ENCODE measurements at regions not wholly inside any gene's neighbourhood (a gene's known extent, or its start where the extent isn't known, plus 50 kb on each side); places are given as distances from the start of the nearest gene placed in this dataset.
"Not testable (repeated sequence)": the region's sequence is repeated elsewhere in the genome, so short reads cannot be mapped to it uniquely, and the experiment has no call there.

DNA sequence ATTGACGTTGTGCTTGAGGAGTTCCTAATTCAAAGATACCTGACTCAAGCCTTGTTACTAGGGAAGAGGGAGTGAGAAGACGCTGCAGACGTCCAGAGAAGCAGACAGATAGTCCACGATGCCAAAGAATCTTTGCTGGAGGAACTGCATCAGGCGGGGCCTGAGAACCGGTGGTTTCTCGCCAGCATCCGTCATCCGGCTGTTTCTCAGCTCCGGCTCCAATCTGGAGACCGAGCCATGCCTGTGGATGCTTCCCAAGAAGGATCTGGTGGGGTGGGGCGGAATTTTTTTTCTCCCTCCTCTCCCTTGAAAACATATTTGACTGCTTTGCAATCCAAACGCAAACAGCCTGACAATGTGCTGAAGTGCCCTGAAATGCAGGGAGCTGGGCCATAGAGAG lies 125.8 kb upstream of the SRSF6 start:
- no peak for DNase-seq (ENCODE audit: low read depth)
- TF ChIP-seq, protein P1, sequence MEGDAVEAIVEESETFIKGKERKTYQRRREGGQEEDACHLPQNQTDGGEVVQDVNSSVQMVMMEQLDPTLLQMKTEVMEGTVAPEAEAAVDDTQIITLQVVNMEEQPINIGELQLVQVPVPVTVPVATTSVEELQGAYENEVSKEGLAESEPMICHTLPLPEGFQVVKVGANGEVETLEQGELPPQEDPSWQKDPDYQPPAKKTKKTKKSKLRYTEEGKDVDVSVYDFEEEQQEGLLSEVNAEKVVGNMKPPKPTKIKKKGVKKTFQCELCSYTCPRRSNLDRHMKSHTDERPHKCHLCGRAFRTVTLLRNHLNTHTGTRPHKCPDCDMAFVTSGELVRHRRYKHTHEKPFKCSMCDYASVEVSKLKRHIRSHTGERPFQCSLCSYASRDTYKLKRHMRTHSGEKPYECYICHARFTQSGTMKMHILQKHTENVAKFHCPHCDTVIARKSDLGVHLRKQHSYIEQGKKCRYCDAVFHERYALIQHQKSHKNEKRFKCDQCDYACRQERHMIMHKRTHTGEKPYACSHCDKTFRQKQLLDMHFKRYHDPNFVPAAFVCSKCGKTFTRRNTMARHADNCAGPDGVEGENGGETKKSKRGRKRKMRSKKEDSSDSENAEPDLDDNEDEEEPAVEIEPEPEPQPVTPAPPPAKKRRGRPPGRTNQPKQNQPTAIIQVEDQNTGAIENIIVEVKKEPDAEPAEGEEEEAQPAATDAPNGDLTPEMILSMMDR (conservative IDR thresholded peaks at IDR 0.05; ENCODE audit: low read length) = no peak
- no peak overlapping the region for H3K4me3 ChIP-seq (ENCODE audit: low read length)

DNA sequence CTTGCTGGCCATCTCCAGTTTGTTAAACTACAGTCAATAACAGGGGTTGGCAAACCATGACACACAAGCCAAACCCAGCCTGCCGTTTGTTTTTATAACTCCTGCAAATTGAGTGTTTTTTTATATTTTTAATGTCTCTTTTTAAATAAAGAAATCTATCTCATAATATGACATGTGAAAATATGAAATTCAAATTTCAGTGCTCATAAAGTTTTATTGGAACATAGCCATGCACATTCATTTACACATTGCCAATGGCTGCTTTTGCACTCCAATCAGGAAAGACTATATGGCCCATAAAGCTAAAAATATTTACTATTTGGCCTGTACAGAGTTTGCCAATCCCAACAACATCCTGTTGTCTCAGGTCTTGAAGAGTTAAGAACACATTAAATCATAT lies 129.0 kb upstream of the SRSF6 start:
- TF ChIP-seq, protein P1 (conservative IDR thresholded peaks at IDR 0.05; ENCODE audit: low read length) = no peak
- DNase-seq (ENCODE audit: low read depth) = no peak
- no peak overlapping the region for H3K4me3 ChIP-seq (ENCODE audit: low read length)

DNA sequence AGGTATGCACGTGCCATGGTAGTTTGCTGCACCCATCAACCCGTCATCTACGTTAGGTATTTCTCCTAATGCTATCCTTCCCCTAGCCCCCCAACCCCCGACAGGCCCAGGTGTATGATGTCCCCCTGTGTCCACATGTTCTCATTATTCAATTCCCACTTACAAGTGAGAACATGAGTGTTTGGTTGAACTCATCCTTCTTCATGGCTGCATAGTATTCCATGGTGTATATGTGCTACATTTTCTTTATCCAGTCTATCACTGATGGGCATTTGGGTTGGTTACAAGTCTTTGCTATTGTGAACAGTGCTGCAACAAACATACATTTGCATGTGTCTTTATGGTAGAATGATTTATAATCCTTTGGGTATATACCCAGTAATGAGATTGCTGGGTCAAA lies 130.5 kb upstream of the SRSF6 start:
- DNase-seq (ENCODE audit: low read depth); H3K4me3 ChIP-seq (ENCODE audit: low read length): not testable (repeated sequence)

DNA sequence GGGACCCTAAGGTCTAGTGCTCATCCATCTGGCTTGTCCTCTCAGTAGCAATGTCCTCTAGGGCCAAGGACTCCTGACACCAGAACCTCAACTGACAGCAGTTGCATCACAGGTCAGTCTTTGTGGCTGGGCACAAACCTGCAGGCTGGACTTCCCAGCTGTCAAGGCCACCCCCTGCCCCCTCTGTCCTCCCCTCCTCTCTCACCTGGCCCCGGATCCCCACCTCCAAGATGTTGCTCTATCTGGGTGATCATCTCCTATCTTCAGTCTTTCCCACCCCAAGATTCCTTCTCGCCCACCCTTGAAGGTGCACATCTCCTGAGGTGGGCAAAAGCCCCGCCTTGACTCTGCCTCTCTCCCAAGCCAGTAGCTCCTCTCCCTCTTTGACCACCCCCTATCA lies 131.8 kb upstream of the SRSF6 start:
- no peak overlapping the region for H3K4me3 ChIP-seq (ENCODE audit: low read length)
- TF ChIP-seq, protein P1 (conservative IDR thresholded peaks at IDR 0.05; ENCODE audit: low read length) = no peak
- no peak for DNase-seq (ENCODE audit: low read depth)

DNA sequence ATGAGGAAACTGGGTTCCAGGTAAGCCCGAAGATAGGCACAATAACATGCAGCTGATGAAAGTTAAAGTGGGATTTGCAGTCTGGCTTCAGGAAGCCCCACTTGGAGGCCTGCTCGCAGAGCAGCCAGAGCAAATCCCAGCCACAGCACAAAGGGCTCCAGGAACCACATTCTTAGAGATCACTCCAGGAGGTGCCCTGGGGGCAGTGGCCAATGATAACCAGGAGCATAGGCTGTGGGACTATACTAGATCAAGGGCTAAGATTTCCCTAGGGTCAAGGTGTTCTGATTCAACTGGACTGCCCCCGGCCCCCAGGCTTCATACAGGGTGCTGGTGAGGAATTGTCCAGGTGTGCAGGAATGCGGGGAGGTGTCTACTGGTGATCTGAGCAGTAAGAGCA lies 133.9 kb upstream of the PTPRT start:
- no peak overlapping the region for H3K4me3 ChIP-seq (ENCODE audit: low read length)
- TF ChIP-seq, protein P1 (conservative IDR thresholded peaks at IDR 0.05; ENCODE audit: low read length) = no peak
- DNase-seq (ENCODE audit: low read depth) = no peak

DNA sequence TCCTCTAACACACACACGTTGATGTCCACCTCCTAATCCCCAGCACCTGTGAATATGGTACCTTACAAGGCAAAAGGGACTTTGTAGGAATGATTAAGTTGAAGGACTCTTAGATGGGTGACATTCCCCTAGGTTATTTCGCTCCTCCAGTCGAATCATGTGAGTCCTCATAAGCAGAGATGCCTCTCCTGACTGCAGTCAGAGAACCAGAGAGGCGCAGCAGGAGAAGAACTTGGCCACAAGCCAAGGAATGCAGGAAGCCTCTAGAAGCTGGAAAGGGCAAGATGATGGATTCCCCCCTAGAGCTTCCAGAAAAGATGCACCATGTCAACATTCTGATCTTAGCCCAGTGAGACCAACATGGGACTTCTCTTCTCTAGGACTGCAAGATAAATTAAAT lies 133.1 kb upstream of the PTPRT start:
- TF ChIP-seq, protein P1 (conservative IDR thresholded peaks at IDR 0.05; ENCODE audit: low read length) = no peak
- H3K4me3 ChIP-seq (ENCODE audit: low read length) = no peak overlapping the region
- DNase-seq (ENCODE audit: low read depth) = peak; percentile 12

DNA sequence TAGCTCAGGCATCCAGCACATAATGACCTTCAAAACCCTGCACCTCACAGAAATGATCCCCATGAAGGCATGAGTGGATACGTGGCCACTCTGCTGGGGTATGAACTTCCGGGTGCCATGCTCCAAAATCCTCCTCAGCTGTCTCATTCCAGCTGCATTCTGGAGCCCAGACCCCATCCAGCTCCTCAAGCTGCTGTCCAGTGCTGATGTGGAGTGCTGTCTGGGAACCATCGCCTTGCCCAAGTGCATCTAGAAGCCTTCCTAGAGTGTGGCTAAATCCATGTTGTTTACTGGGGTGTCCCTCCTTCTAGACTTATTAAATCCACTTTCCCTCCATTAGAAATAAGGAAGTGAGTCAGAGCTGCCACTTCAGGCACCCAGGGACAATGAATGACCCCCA lies 130.8 kb upstream of the PTPRT start:
- H3K4me3 ChIP-seq (ENCODE audit: low read length) = no peak overlapping the region
- DNase-seq (ENCODE audit: low read depth) = no peak
- TF ChIP-seq, protein P1 (conservative IDR thresholded peaks at IDR 0.05; ENCODE audit: low read length) = no peak

DNA sequence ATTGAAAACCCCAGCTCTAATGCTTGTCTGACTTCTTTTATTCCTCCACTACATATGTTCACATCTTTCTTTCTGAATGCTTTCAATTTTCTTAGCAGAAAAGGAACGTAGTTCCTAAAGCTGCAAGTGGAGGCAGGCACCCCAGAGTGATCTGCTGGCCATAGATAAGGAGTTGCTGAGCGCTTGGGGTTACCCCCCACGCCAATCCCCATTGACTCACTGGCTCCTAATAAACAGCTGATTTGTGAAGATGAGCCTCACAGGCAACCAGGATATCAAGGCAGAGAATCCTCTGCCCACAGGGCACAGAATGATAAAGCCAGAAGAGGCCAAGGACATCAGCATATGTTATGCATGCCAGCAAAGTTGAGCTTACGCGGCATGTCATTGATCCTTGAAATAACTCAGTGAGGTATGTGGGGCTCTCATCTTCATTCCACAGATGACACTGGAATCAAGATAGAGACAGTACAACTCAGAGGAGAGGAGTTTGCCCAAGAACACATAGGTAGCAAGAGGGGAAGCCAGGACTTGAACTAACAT lies 129.1 kb upstream of the PTPRT start:
- DNase-seq (ENCODE audit: low read depth) = no peak
- TF ChIP-seq, protein P1 (conservative IDR thresholded peaks at IDR 0.05; ENCODE audit: low read length) = no peak
- H3K4me3 ChIP-seq (ENCODE audit: low read length) = no peak overlapping the region
